ENCODE measurements at regions not wholly inside any gene's neighbourhood (a gene's known extent, or its start where the extent isn't known, plus 50 kb on each side); places are given as distances from the start of the nearest gene placed in this dataset.

DNA sequence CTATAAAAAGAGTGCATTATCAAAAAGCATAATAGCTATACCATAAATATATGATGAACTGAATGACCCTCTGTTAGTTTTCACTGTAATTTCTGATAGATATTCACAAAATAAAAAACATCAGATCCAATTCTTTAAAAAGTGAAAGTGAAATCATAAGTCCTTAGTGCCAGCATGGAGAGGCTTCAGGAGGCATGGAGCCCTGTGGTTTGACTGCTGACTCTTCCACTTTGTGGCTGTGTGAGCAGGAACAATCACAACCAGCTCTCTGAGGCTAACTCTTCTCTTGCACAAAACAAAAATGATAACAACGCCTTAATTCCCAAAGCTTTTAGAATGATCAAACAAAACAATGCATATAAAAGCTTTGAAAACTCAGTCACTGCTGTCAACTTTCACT is 1143.9 kb downstream of the PDHA2 start:
- CTCF ChIA-PET = no interaction called here
- WGBS (ENCODE audit: insufficient coverage, insufficient replicate concordance, low lambda C conversion rate, missing lambda C conversion rate) = 38% methylated on average over 1 of the region's 1 CpG
- no peaks in the 10 kb centered on the region for H4K20me1 ChIP-seq (ENCODE audit: control insufficient read depth, insufficient read depth)
- RAD21 ChIA-PET (ENCODE audit: unreplicated experiment) = no interaction called here
- no peak overlapping the region for H2AFZ ChIP-seq (ENCODE audit: control insufficient read depth, low read depth, low read length)
- ATAC-seq = no peak
- no peaks in the 10 kb centered on the region for H3K79me2 ChIP-seq (ENCODE audit: control insufficient read depth, insufficient read depth, low read length)
- FAIRE-seq = no peak
- no peaks in the 10 kb centered on the region for H3K9me3 ChIP-seq (replicated peaks; ENCODE audit: control insufficient read depth, insufficient read depth, low read length)
- H3K9ac ChIP-seq (ENCODE audit: control insufficient read depth, insufficient read depth, low read length) = no peak overlapping the region
- no peak overlapping the region for H3K4me3 ChIP-seq
- BruUV-seq (replicated peaks) = no TSS peak
- H3K27ac ChIP-seq (ENCODE audit: control insufficient read depth, insufficient read depth) = no peak overlapping the region
- intact Hi-C loops (cut with micrococcal nuclease; ENCODE audit: unreplicated experiment) (no loop called here), in situ Hi-C loops (cut with MboI) (no loop called here)
- H3K36me3 ChIP-seq (ENCODE audit: control insufficient read depth in 2 of 2, insufficient read depth in 2 of 2, low read length in 1 of 2) = no peaks in the 10 kb centered on the region
- TF ChIP-seq TCF12 (IDR thresholded peaks at IDR 0.05; ENCODE audit: low read depth, low read length) = no peak
- TF ChIP-seq, protein P1, sequence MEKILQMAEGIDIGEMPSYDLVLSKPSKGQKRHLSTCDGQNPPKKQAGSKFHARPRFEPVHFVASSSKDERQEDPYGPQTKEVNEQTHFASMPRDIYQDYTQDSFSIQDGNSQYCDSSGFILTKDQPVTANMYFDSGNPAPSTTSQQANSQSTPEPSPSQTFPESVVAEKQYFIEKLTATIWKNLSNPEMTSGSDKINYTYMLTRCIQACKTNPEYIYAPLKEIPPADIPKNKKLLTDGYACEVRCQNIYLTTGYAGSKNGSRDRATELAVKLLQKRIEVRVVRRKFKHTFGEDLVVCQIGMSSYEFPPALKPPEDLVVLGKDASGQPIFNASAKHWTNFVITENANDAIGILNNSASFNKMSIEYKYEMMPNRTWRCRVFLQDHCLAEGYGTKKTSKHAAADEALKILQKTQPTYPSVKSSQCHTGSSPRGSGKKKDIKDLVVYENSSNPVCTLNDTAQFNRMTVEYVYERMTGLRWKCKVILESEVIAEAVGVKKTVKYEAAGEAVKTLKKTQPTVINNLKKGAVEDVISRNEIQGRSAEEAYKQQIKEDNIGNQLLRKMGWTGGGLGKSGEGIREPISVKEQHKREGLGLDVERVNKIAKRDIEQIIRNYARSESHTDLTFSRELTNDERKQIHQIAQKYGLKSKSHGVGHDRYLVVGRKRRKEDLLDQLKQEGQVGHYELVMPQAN (conservative IDR thresholded peaks at IDR 0.05) = no peak
- TF ChIP-seq, protein P2, sequence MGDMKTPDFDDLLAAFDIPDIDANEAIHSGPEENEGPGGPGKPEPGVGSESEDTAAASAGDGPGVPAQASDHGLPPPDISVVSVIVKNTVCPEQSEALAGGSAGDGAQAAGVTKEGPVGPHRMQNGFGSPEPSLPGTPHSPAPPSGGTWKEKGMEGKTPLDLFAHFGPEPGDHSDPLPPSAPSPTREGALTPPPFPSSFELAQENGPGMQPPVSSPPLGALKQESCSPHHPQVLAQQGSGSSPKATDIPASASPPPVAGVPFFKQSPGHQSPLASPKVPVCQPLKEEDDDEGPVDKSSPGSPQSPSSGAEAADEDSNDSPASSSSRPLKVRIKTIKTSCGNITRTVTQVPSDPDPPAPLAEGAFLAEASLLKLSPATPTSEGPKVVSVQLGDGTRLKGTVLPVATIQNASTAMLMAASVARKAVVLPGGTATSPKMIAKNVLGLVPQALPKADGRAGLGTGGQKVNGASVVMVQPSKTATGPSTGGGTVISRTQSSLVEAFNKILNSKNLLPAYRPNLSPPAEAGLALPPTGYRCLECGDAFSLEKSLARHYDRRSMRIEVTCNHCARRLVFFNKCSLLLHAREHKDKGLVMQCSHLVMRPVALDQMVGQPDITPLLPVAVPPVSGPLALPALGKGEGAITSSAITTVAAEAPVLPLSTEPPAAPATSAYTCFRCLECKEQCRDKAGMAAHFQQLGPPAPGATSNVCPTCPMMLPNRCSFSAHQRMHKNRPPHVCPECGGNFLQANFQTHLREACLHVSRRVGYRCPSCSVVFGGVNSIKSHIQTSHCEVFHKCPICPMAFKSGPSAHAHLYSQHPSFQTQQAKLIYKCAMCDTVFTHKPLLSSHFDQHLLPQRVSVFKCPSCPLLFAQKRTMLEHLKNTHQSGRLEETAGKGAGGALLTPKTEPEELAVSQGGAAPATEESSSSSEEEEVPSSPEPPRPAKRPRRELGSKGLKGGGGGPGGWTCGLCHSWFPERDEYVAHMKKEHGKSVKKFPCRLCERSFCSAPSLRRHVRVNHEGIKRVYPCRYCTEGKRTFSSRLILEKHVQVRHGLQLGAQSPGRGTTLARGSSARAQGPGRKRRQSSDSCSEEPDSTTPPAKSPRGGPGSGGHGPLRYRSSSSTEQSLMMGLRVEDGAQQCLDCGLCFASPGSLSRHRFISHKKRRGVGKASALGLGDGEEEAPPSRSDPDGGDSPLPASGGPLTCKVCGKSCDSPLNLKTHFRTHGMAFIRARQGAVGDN (IDR thresholded peaks at IDR 0.05) = no peak
- no peak for TF ChIP-seq IRF4 (IDR thresholded peaks at IDR 0.05; ENCODE audit: low read depth, low read length)
- no peak for TF ChIP-seq WRNIP1 (IDR thresholded peaks at IDR 0.05; ENCODE audit: borderline replicate concordance, low read depth, low read length)
- TF ChIP-seq NR2C1 (IDR thresholded peaks at IDR 0.05) = no peak
- TF ChIP-seq FOXM1 (IDR thresholded peaks at IDR 0.05; ENCODE audit: low read depth, low read length) = no peak
- POLR2A ChIA-PET = no interaction called here
- SMC1A ChIA-PET (ENCODE audit: uncharacterized antibody, unreplicated experiment) = interaction anchor here (0.7 kb wide), 1 partner anchor 256 kb away, joined by 3 read pairs; no protein-coding TSS in a partner anchor
- H3K4me1 ChIP-seq (ENCODE audit: control insufficient read depth, insufficient read depth, low read length) = no peaks in the 10 kb centered on the region
- no peak for DNase-seq (ENCODE audit: low read depth, low spot score)
- no peak overlapping the region for H3K4me2 ChIP-seq (ENCODE audit: control insufficient read depth, insufficient read depth)
- no peaks in the 10 kb centered on the region for H3K27me3 ChIP-seq (replicated peaks in 1 of 2; ENCODE audit: control insufficient read depth in 2 of 2, insufficient read depth in 2 of 2, low read length in 1 of 2)

Measured in GM12878 (cell line).